Occipital lobe (tissue), 1 donor: ENCODE measurements at regions not wholly inside any gene's neighbourhood (a gene's known extent, or its start where the extent isn't known, plus 50 kb on each side); places are given as distances from the start of the nearest gene placed in this dataset.
"Not testable (repeated sequence)": the region's sequence is repeated elsewhere in the genome, so short reads cannot be mapped to it uniquely, and the experiment has no call there.

Experiments
- DNase-seq: peaks from one replicate; lab custom pipeline; 2025; lab: John Stamatoyannopoulos, UW

DNA sequence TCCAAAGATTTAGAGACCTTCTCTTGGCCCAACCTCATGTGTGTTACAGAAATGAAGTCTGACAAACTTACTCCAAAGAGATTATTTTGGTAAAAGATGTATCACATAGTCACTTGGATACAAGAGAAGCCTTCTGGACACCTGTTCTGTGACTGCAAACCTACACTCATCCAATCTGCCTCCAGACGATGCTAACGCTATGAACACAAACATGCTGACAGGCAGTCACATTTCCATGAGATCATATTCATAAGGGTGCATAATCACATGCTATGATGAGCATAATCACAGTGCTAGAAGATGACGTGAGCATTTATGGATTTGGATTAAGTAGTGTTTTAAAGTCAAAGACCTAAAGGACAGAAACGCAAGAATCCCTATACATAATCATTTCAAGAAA is 340.2 kb downstream of the HACE1 start:
- no peak for DNase-seq

DNA sequence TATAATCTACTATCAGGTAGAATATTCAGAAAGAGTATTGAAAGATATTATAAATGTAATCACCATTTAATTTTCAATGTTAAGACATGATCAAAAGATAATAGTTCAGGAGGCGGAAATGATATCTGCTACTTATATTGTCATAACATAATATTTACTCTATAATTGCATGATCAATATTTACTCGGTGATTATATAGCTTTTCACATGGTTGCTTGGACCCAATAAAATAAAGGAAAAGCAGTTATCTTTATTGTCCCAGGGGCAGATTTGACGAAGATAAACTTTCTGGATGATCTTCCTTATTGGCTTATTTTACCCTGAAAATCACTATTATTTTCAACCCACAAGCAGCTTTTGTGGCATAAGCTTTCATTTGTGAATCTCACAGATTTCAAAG is 350.4 kb downstream of the HACE1 start:
- no peak for DNase-seq

DNA sequence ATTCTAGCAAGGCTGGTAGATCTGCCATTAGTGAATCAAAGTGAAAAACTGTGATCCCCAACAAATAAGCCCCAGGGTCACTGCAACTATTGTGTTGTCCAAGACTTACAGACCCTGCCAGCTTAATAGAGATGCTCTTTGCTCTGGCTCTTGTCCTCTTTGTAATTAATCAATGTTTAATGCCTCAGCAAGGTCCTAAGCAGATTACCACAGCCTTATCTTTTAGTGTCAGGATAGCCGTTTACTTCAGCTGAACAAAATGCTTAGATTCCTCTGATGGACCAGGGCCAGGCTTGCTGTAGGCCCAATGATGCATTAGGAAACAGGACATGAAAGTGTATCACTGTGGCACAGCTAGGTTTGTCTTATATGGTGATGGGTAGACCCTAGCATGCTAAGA is 353.3 kb downstream of the HACE1 start:
- DNase-seq = no peak

DNA sequence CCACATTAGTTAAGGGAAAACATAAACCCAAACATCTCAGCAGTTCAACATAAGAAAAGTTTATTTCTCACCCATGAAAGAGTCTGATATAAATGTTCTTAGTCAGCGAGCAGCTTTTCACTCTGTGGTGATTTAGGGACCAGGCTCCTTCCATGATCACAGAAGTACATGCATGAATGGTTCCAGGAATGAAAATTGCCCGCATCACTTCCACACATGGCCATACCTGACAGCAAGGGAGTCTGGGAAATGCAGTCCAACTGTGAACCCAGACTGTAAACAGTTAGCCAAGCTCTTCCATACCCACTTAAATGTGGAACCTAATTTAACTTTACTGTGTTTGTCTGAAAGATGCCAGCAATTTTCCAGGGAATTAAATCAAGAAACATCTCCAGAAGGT is 353.9 kb downstream of the HACE1 start:
- DNase-seq = no peak

DNA sequence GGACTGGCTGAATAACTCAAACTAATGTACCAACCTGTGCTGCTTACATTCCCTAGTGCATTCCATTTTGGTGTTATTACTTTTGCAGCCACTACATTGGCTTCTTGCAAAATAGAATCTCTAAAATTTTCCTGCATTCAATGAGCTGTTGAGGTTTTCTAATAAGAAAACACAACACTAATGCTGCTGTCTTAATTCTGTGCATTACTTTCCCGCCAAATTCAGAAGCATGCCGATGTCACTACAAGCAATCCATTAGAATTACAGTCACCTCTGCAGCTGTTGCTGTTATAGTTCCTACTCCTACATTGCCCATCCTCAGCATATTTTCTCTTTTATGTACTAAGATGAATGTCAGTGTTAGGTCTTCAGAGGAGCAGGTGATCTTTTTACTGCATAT is 359.5 kb downstream of the HACE1 start:
- DNase-seq = no peak

GRCh38 chr6:104486035-104486434 is 373.7 kb downstream of the HACE1 start:
- DNase-seq = no peak

GRCh38 chr6:104484626-104485025 is 375.1 kb downstream of the HACE1 start:
- DNase-seq = no peak

DNA sequence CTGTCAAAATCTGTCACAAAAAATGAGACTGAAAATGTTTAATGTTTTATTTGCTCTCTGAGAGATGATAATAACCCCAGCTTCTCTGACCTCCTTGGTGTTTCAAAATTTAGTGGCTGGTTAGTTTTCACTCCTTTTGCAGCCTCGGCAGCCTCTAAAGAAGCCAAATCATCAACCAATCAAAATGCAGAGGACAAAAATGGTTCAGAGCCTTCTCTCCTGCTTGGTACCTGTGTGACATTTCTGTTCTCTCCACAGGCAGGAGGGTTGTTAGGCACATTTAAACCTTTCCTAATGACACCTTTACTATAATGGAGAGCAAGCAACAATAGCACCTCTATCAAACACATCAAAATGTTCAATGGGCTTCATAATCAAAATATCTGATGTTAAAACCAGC is 375.5 kb downstream of the HACE1 start:
- no peak for DNase-seq

GRCh38 chr6:104483225-104483834 is 376.4 kb downstream of the HACE1 start:
- no peak for DNase-seq

GRCh38 chr6:104477569-104477968 is 382.1 kb downstream of the HACE1 start:
- DNase-seq = no peak

DNA sequence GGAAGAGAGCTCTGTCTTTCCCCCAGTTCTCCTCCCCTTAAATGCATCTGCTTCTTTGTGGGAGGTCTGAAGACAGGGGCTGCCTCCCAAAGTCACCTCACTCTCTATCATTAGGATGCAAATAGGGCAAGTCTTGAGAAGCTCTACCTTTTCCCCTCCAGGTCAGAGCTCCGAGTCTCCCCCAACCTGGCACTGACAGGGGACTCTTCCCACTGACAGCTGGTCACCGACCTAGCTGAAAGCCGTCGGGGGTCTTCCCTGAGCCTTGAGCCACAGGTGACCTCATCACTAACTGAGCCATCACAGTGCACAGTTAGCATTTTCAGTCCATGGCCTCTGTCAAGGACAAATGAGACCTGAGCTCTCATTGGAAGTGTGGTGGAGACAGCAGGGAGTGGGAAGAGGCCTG is 386.7 kb downstream of the HACE1 start:
- no peak for DNase-seq

DNA sequence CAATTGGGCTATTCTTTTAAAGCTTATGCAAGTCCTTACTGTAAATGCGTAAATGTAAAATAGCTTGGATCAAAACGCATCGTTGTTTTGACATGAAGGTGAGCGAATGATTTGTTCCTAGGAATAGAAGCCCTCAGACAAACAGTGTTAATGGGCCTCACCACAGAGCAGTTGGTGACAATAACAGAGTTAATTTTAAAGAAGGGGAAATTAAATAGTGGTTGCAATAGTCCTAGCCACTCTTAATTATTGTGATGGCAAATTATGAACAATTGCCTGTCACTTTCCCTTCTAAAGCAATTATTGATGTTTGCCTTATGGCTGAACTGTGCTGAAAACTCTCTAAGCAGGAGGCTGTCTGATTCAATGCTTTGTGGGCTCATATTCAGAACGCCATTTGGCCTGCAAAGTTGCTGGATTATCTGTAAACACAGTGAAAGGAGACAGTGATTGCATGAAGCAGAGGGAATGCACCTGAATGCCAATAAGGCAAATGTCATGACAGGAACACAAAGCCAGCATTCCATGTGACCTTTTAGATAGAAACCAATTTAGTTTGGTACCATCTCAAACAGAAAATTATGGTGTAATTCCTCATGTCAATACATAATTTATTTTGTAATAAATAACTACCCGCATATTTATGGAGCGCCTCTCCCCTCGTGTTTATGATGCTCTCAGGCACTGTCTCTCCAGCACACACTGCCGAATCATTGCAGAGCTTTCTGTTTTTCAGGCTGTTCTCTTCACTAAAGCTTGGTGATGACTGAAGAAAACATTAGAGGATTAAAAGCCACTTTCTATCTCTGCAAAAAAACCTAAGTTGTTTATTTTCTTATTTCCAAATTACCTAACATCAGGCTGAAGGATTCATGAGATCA is 387.5 kb downstream of the HACE1 start:
- DNase-seq = no peak

DNA sequence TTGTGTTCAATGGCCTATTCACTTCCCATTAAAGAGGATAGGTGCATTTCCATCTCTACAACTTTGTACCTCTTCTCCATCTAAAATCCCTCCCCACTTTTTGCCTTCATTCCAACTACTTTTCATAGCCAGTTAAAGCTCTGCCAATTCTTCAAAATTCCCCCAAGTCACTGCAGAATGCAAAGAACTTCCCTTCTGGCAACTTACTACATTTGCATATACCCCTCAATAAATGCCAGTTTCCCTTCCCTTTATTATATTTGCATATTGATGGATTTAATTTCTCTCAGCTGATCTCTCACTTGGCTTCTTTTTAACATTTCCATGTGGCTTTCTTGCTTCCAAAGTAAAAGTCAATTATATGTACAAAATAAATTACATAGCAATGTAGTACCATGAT is 393.4 kb downstream of the HACE1 start:
- DNase-seq = no peak

DNA sequence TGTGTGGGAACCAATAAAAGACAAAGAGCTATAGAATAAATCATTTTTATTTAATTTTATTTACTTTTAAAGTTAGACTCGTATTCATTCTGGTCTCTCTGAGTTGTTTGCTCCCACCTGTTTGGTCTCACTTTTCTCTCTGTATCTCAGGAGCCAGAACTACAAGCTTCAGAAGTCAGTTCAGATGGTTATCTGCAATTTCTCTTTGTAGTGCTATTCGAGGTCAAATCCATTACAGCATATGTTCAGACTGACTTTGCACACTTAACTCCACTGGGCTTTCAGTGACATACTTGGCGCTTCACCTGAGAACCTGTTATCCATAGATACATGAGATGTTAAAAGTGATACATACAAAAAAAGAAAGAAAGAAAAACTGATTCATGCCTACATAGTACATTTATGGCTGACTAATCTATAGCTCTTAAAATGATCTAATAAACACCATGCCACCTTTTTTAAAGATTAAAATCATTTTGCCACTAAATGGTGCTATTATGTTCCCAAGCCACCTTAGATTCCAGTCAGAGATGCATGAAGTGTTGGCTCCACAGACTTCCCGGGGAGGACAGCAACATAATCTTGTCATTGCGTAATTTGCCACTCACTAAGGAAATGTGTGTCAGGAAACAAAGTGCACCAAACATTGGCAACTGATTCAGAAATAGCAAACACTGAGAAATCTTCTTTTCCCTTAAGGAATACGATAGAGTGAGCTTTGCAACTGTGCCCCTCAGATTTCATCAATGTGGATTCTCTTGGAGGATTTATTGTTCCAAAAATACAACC is 396.7 kb downstream of the HACE1 start:
- no peak for DNase-seq

GRCh38 chr6:104460738-104461483 is 398.8 kb downstream of the HACE1 start:
- no peak for DNase-seq

- no peak for DNase-seq
These were observed 400.2 kb downstream of the HACE1 start for GRCh38 chr6:104459543-104459942.

GRCh38 chr6:104449918-104450317 is 409.8 kb downstream of the HACE1 start:
- no peak for DNase-seq

GRCh38 chr6:104446101-104447080 is 413.3 kb downstream of the HACE1 start:
- not testable (repeated sequence) for DNase-seq

DNA sequence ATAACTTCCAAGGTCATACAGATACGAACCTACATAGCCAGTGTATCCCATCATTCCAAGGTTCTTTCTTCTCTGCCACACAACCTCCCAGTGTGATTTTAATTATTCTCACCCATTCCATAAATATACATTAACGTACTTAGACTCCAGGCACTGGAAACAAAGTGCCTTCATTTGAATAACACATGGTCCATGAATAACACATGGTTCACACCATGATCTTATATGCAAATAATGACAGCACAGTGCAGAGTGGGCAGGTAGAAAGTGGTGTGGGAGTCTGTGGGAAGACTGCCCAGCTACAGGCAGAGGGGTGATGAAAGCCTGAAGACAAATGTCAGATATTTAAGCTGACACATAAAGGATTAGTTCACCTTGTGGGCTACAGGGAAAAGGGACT is 425.2 kb downstream of the HACE1 start:
- peak; percentile 1 for DNase-seq

GRCh38 chr6:104431096-104431495 is 428.6 kb downstream of the HACE1 start:
- DNase-seq = no peak
